Mammary epithelial cell (primary cell): ENCODE measurements at regions not wholly inside any gene's neighbourhood (a gene's known extent, or its start where the extent isn't known, plus 50 kb on each side); places are given as distances from the start of the nearest gene placed in this dataset.

Experiments used
- EZH2 ChIP-seq: IDR thresholded peaks from 2 replicates; pipeline ENCODE4 v1.6.1; 2012; ENCODE audit warnings: low read length, inconsistent platforms, borderline replicate concordance
- TF ChIP-seq, protein P1 (sequence below), 2 donors: IDR thresholded peaks in 1 of 2; conservative IDR thresholded peaks in 1 of 2; 2 replicates each; pipeline ENCODE4 v1.5.1; 2011 to 2012; ENCODE audit warnings: inconsistent platforms in 2 of 2, low read length in 2 of 2, mild to moderate bottlenecking in 2 of 2, control low read depth in 1 of 2, low read depth in 1 of 2; ENCODE audit not compliant: insufficient read depth in 1 of 2; ENCODE audit errors: extremely low read depth in 1 of 2

- TF ChIP-seq, protein P1, sequence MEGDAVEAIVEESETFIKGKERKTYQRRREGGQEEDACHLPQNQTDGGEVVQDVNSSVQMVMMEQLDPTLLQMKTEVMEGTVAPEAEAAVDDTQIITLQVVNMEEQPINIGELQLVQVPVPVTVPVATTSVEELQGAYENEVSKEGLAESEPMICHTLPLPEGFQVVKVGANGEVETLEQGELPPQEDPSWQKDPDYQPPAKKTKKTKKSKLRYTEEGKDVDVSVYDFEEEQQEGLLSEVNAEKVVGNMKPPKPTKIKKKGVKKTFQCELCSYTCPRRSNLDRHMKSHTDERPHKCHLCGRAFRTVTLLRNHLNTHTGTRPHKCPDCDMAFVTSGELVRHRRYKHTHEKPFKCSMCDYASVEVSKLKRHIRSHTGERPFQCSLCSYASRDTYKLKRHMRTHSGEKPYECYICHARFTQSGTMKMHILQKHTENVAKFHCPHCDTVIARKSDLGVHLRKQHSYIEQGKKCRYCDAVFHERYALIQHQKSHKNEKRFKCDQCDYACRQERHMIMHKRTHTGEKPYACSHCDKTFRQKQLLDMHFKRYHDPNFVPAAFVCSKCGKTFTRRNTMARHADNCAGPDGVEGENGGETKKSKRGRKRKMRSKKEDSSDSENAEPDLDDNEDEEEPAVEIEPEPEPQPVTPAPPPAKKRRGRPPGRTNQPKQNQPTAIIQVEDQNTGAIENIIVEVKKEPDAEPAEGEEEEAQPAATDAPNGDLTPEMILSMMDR (conservative IDR thresholded peaks at IDR 0.05 in 1 of 2, IDR thresholded peaks at IDR 0.05 in 1 of 2; ENCODE audit: extremely low read depth in 1 of 2, insufficient read depth in 1 of 2, low read depth in 1 of 2, low read length in 2 of 2): no peak
- TF ChIP-seq EZH2: no peak
These were observed 452.3 kb downstream of the KCNA4 start for GRCh38 chr11:29564486-29564885.
